A172 (cell line): ENCODE measurements at regions not wholly inside any gene's neighbourhood (a gene's known extent, or its start where the extent isn't known, plus 50 kb on each side); places are given as distances from the start of the nearest gene placed in this dataset.
A peak's percentile ranks its signal among the peaks of the same experiment; 100 is the strongest.

Source experiments
- DNase-seq: peaks from one replicate; pipeline ENCODE4 v3.0.0-alpha.2; 2015; ENCODE audit warnings: low spot score

GRCh38 chr10:36177071-36177470 lies 535.0 kb upstream of the FZD8 start:
- no peak for DNase-seq

DNA sequence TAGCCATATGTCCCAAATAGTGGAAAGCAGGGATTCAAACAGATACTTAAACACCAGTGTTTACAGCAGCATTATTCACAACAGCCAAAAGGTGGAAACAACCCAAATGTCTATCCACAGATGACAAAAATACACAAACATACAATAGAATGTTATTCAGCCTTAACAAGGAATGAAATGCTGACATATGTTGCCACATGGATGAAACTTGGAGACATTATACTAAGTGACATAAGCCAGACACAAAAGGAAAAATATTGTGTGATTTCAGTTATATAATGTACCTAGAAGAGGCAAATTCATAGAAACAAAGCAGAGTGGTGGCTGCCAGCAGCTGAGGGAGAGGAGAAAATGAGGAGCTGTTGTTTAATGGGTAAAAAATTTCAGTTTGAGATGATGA lies 533.9 kb upstream of the FZD8 start:
- no peak for DNase-seq

GRCh38 chr10:36173364-36173763 lies 531.3 kb upstream of the FZD8 start:
- peak; percentile 44 for DNase-seq

DNA sequence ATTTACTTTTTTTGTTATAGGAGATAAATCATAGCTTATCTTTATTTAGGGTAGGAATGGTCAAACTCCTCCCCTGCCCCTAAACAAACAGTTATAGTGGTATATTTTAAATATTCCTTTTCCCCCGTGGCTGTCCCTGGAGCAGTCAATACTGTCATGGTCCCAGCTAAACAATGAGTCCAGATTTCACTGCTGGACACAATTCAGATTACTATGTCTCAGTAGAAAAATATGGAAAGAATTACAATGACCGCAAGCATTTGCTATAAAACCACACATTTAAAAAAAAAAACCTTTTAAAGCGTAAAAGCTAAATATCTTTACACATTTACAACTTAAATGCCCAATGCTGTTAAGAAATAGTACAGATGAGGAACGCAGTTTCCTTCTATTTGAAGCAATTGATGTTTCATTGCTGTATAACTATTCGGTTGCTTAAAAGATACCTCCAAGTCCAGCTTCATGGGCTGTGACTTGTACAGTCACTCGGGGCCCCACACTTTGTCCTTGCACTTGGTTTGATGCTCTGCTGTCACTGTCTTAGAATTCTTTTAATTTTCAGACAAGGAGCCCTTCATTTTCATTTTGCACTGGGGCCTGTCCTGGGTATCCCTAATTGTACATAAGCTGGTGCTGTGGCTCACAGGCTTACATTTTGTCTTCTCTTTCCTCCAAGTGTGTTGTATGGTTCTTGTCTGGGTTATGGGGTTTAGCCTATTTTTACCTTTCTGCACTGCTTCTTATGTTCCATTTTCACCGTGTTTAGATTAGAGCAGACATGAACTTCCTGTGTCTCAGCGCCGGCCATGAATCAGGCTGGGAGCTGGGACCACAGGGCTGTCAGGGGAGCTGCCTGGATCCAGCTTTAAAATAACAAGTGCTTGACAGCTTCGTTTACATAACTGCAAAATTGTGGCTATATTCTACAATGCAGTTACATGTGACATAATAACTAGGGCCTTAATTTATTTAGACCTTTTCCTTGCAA lies 530.2 kb upstream of the FZD8 start:
- peak; percentile 74 for DNase-seq

GRCh38 chr10:36171556-36171952 lies 529.5 kb upstream of the FZD8 start:
- peak; percentile 44 for DNase-seq

DNA sequence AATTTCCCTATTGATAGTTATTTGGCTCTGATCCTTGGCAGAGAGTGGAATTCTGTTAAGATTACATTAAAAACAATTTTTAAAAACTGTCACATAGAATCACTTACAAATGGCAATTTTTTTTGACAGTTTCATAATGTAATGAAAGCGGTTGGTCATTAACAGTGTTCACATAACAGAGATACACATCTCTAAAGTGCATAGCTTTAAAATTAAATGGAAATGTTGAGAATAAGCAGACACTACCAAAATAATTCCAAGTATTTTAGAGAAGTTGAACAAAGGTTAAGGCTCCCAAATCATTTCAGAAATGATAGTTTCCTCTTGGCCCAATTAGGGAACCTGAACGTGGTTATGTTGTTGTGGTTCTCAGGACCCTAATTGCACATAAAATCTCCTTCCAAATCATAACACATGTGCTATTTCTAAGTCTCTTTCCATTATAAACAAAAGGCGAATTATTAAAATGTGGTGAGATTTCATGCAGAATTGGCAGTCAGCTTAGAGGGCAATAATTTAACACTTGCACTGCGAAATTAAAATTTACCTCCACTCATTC lies 528.9 kb upstream of the FZD8 start:
- no peak for DNase-seq

DNA sequence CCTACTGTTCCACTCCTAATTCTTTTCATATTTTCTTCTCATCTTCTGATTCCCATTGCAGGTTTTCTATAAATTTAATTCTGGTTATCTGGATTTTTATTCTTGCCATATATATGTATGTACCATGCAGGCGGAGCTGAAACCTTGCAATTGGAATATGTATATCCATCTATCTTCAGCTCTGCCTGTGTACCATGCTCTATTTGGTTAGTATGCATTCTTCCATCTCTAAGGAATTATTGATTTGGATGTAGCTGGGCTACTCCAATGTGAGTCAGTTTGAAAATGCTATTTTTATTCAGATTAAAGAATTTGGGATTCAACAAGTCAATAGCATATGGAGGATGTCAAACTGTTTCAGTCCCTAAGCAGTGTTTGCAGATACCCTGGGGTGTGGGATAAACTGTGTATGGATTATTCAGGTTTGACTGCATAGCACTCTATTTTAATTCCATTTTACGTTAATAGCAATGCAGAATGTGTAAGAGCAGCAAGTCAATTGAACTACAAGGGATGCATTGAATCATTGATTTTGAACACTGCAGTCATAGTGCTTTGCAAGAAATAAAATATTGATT lies 528.1 kb upstream of the FZD8 start:
- no peak for DNase-seq

GRCh38 chr10:36168777-36169176 lies 526.7 kb upstream of the FZD8 start:
- no peak for DNase-seq

DNA sequence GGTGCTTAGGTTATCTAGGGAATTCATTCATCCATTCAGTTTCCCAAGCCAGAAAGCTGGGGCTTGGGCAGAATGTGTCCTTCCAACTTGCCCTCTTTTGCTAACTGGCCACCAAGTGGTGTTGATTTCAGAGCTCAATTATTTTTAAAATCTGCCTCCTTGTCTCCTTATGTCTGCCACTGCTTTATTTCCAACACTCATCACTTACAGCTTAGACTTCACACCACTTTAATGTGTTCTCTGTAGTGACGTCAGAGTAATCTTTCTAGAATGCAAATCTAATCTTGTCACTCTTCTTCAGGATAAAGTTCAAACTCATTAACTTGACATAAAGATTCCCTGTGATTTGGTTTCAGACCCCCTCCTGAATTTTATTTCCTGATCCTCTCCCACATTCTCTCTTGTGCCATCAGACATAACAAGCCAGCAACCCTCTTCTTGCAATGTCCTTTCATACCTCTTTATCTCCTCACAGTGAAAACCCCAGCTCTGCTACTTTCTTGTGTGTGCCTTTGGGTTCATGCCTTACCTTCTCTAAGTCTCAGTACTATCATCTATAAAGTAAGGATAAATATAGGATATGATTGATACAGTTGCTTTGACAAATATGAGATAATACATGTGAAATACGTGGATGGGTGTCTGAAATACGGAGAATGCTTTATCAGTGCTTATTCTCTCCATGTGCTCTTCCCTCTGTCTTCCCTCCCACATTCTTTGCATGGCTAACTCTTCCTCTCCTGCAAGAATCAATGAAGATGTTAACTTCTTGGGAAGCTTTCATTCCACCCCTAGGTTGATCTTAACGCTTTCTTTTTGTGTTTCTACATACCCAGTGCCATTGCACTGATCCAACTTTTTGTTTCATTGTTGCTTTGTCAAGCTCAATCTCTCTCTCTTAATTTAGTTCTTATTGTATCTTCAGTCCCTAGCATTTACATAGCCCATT lies 522.7 kb upstream of the FZD8 start:
- DNase-seq = no peak

- DNase-seq = no peak
Measured at GRCh38 chr10:36163827-36164226, 521.7 kb upstream of the FZD8 start.

DNA sequence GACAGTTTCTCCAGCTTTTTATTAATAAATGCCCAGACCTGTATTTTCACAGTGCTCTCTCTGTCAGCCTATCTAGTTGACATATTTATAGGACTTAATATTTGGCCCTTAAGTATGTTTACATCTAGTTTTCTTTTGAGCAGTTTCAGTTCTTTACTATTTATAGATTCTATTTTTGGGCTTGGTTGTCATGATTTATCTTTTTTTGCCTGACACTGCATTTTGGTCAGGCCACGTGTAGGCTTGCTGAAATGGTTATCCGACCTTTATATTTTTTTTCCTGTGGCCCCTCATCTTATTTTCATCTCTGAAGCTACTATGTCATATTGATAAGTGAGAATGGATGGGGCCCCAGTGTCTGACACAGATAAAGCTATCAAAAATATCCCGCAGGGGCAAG lies 515.4 kb upstream of the FZD8 start:
- no peak for DNase-seq

DNA sequence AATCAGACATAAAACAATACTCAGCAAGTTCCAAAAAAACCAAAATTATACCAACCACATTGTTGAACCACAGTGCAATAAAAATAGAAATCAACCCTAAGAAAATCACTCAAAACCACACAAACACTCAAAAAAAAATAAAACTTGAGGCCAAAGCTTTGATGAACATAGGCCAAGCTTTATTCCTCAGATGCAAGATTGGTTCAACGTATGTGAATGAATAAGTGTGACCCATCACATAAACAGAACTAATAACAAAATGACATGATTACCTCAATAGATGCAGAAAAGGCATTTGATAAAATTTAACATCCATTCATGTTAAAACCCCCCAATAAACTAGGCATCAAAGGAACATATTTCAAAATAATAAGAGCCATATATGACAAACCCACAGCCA lies 506.1 kb upstream of the FZD8 start:
- no peak for DNase-seq

DNA sequence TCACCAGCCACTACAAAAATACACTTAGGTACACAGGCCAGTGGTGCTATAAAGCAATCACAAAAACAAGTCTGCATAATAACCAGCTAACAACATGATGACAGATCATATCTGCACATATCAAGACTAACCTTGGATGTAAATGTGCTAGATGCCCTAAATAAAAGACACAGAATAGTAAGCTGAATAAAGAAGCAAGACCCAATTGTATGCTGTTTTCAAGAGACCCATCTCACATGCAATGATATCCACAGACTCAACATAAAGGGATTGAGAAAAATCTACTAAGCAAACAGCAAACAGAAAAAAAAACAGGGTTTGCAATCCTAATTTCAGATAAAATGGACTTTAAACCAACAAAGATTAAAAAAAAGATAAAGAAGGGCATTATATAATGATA lies 505.4 kb upstream of the FZD8 start:
- DNase-seq = no peak

DNA sequence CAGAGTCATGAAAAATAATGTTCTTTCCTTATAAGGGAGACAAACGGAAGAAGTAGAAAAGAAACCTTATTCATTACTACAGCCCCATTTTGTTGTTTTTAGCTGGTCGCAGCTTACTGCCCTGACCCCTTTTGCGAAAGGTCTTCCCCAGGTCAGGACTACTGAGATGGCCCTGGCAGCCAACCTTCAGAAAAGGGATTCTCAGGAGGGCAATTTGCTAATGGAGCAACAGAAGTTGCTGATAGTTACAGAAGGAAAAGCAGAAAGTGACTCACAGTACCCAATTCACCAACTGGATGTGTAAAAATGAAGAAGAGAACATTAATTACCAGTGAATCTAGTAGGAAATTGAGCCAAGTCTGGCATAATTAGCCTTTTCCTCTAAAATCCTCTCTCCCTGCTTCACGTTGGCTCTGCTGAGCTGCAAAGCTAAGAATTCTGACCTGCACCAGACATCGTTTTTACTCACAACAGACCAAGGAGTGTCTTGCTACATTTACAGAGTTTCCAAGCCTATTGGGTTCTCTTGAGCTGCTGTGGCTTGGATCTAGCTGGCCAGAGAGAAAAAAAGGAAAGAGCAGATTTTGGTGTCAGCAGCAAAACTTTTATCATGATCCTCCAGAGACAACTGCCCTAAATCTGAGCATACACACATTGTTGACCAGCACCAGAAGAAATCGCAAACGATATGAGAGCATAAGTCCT lies 499.9 kb upstream of the FZD8 start:
- no peak for DNase-seq

DNA sequence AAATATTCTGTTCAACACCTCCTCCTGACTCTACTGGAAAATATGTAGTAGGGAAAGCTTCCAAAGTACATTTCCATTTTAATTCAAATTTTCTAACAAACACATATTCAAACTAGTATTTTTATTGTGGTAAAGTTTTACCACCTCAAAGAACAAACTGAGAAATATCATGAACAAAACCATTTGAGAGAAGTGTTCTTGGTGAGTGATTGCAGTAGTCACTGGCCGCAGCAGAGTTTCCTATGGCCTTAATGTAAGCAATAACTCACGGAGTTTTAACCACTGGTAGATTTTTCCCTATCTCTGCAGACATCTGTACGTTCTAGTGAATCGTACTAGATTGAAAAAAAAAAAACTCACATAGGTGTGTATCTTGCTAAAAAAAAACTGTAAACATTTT lies 487.0 kb upstream of the FZD8 start:
- DNase-seq = no peak

- no peak for DNase-seq
Measured at GRCh38 chr10:36126076-36126475, 484.0 kb upstream of the FZD8 start.

DNA sequence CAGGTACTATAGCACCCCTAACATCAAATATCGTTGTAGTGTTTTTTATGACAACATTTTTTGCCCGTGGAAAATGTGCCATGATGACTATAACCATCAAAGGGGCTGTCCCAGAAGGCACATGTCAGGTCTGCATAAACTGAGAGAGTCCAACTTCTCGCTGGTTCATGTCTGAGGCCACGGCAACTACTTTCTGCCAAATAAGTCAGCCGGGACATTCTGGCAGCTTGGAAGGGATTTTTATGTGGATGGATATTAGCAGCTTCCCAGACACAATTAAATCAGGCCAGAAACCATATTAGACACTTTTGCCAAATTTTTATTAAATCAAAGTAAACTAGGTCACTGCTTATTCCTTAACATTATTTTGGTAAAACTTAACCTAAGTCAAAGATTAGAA lies 477.4 kb upstream of the FZD8 start:
- no peak for DNase-seq

GRCh38 chr10:36118314-36118713 lies 476.2 kb upstream of the FZD8 start:
- DNase-seq = no peak

DNA sequence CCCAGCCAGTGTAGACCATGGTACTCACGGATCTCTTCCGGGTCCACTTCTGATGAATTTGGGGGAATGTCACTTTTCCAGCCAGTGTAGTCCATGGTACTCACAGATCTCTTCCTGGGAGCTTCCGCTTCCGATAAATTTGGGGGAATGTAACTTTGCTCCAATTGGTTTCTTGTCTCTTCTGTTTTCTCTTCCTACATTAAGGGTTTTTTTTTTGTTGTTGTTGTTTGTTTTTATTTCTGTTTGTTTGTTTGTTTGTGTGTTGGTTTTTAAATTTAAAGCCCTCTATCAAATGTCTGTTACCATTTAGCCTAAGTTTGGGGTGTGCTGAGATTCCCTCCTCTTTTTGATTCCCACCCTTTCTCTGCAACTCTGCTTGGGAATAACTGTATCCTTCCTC lies 475.8 kb upstream of the FZD8 start:
- no peak for DNase-seq

DNA sequence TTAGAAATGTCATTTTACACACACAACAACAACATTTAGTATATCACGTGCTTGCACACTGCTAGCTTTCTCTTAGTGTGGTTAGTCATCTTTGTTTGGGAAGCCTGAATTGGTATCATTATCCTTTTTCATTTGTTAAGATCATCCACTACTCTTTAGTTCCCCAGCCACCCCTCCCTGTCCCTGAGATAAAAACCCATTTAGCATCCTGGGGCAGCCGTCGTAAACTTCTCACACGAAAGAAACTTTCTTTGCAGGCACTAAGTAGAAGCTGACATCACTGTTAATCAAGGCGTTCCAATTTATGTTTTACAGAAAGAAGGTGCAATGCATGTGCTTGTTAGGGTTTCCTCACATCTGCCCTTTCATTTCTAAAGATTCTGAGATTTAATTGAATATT lies 475.1 kb upstream of the FZD8 start:
- no peak for DNase-seq

- DNase-seq = no peak
Measured at GRCh38 chr10:36116731-36117130, 474.6 kb upstream of the FZD8 start.
